ACC112 (cell line): ENCODE measurements at regions not wholly inside any gene's neighbourhood (a gene's known extent, or its start where the extent isn't known, plus 50 kb on each side); places are given as distances from the start of the nearest gene placed in this dataset.

Source experiments
- H2AFZ ChIP-seq: fragments of 200-600 bp; sonication (generic); one replicate; pipeline ENCODE4 v1.6.0; 2017; ENCODE audit warnings: antibody characterized with exemption, low read length; ENCODE audit not compliant: unreplicated experiment
- H3K27ac ChIP-seq: fragments of 200-600 bp; sonication (generic); 2 replicates; pipeline ENCODE4 v1.5.1; 2014; ENCODE audit warnings: low read depth, mild to moderate bottlenecking, antibody characterized with exemption, low read length, moderate library complexity
- H3K27me3 ChIP-seq: fragments of 200-600 bp; sonication (generic); 2 replicates; pipeline ENCODE4 v1.6.1; 2014; ENCODE audit warnings: mild to moderate bottlenecking, antibody characterized with exemption, low read length, moderate library complexity, mixed read lengths; ENCODE audit not compliant: insufficient read depth
- H3K36me3 ChIP-seq: fragments of 200-600 bp; sonication (generic); 2 replicates; pipeline ENCODE4 v1.6.1; 2016; ENCODE audit warnings: mild to moderate bottlenecking, antibody characterized with exemption, low read length, moderate library complexity, mixed read lengths; ENCODE audit not compliant: insufficient read depth
- H3K4me1 ChIP-seq: fragments of 200-600 bp; sonication (generic); one replicate; pipeline ENCODE4 v1.6.1; 2016; ENCODE audit warnings: low read length, mixed read lengths; ENCODE audit not compliant: insufficient read depth, unreplicated experiment, control insufficient read depth
- H3K4me3 ChIP-seq: fragments of 200-600 bp; sonication (generic); 2 replicates; pipeline ENCODE4 v1.5.1; 2014; ENCODE audit warnings: mild to moderate bottlenecking, low read depth, low read length
- H3K79me2 ChIP-seq: fragments of 200-600 bp; sonication (generic); one replicate; pipeline ENCODE4 v1.6.0; 2016; ENCODE audit warnings: low read length; ENCODE audit not compliant: control insufficient read depth, unreplicated experiment, insufficient read depth

DNA sequence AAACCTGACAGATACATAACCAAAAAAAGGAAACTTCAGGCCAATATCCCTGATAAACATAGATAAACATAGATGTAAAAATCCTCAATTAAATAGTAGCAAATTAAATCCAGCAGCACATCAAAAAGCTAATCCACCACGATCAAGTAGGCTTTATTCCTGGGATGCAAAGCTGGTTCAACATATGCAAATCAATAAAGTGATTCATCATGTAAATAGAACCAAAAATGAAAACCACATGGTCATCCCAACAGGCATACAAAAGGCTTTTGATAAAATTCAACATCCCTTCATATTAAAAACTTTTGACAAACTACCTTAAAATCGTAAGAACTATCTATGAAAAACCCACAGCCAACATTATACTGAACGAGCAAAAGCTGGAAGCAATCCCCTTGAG is 882.2 kb downstream of the NTRK3 start:
- Histone ChIP-seq H2AFZ (no peak overlapping the region), H3K79me2 (no peaks in the 10 kb centered on the region), H3K36me3 (no peaks in the 10 kb centered on the region), H3K27ac (no peak overlapping the region), H3K27me3 (no peaks in the 10 kb centered on the region), H3K4me1 (peaks cover 10% of the 10 kb centered on the region), H3K4me3 (no peak overlapping the region)

DNA sequence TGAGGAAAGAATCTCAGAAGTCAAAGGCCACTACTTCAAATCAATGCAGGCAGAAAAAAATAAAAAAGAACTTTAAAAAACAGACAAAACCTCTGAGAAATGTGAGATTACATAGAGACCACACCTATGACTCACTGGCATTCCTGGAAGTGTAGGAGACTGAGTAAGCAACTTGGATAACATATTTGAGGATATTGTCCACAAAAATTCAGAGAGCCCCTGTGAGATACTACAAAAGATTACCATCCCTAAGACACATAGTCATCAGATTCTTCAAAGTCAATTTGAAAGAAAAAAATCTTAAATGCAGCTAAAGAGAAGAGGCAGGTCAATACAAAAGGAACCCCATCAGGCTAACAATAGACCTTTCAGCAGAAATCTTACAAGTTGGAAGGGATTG is 887.3 kb downstream of the NTRK3 start:
- no peaks in the 10 kb centered on the region for H3K36me3 ChIP-seq
- no peaks in the 10 kb centered on the region for H3K27me3 ChIP-seq
- peak overlapping the region; percentile 41 for H2AFZ ChIP-seq
- H3K27ac ChIP-seq: peak overlapping the region; percentile 88
- peaks cover 36% of the 10 kb centered on the region for H3K4me1 ChIP-seq
- no peaks in the 10 kb centered on the region for H3K79me2 ChIP-seq
- no peak overlapping the region for H3K4me3 ChIP-seq

- Histone ChIP-seq H3K27me3 (no peaks in the 10 kb centered on the region), H3K27ac (peak overlapping the region; percentile 88), H3K4me1 (peaks cover 36% of the 10 kb centered on the region), H3K79me2 (no peaks in the 10 kb centered on the region), H2AFZ (peak overlapping the region; percentile 88), H3K4me3 (no peak overlapping the region), H3K36me3 (no peaks in the 10 kb centered on the region)
Observed at GRCh38 chr15:87368511-87368910, 888.0 kb downstream of the NTRK3 start.

DNA sequence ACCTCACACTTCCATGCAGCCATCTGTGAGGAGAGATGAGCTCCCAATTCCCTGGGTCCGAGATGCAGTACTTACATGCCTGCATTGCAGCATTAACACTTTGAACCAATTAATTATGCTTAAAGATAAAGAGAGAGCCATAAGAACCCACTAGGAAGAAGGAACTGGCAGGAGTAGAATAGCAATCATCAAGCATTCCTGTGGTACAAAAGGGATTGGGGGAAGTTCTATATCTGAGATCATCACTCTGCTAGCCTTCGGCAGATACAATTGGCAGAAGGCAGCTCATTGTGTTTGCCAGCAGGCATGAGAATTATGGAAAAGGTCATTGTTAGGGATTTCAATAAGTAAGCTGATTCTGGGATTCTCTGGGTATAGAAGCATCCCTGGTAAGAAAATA is 891.4 kb downstream of the NTRK3 start:
- no peaks in the 10 kb centered on the region for H3K79me2 ChIP-seq
- H2AFZ ChIP-seq: no peak overlapping the region
- no peaks in the 10 kb centered on the region for H3K27me3 ChIP-seq
- no peak overlapping the region for H3K4me3 ChIP-seq
- H3K4me1 ChIP-seq: peaks cover 42% of the 10 kb centered on the region
- H3K36me3 ChIP-seq: no peaks in the 10 kb centered on the region
- H3K27ac ChIP-seq: no peak overlapping the region

- Histone ChIP-seq H3K27ac (peak overlapping the region; percentile 43; the same call in 1 of the 2 replicates), H3K4me1 (peaks cover 19% of the 10 kb centered on the region), H3K36me3 (no peaks in the 10 kb centered on the region), H3K4me3 (no peak overlapping the region), H2AFZ (no peak overlapping the region), H3K27me3 (no peaks in the 10 kb centered on the region), H3K79me2 (no peaks in the 10 kb centered on the region)
Observed at GRCh38 chr15:87362531-87362930, 894.0 kb downstream of the NTRK3 start.

DNA sequence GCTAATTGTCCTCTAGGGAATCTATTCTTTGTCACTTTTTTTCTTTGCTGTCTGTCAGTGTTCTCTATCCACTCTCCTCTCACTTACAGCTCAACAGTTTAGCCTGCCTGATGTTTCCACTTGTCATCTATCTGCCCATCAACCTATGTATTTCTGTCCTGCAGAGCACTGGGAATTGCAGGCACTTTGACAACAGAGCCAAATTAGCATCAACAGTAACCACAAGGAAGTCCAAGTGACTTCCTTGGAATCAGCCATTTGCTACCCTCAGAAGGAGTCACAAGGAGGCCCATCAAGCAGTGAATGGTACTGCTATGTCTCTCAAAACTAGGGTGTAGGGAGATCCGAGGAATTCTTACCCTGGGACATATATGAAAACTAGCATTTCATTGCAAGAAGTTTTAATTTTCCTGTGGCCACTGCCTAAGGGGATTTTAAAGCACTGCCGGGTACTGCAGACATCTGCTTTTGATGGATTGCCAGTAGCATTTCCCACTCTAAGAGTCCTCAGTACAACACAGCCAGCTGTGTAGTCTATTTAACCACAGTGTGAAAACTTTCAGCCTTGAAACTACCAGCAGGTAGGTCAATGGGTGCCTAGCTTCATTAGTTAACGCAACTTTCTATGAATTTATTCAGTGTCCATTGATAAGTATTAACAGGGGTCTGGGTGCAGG is 898.8 kb downstream of the NTRK3 start:
- Histone ChIP-seq H3K4me3 (no peak overlapping the region), H3K4me1 (peaks cover 24% of the 10 kb centered on the region), H3K27ac (no peak overlapping the region), H3K27me3 (no peaks in the 10 kb centered on the region), H3K79me2 (no peaks in the 10 kb centered on the region), H3K36me3 (no peaks in the 10 kb centered on the region), H2AFZ (no peak overlapping the region)

- H3K27ac ChIP-seq: peak overlapping the region; percentile 76
- no peaks in the 10 kb centered on the region for H3K36me3 ChIP-seq
- no peak overlapping the region for H2AFZ ChIP-seq
- no peak overlapping the region for H3K4me3 ChIP-seq
- H3K27me3 ChIP-seq: no peaks in the 10 kb centered on the region
- peaks cover 19% of the 10 kb centered on the region for H3K4me1 ChIP-seq
- no peaks in the 10 kb centered on the region for H3K79me2 ChIP-seq
Observed at GRCh38 chr15:87355946-87356345, 900.6 kb downstream of the NTRK3 start.

DNA sequence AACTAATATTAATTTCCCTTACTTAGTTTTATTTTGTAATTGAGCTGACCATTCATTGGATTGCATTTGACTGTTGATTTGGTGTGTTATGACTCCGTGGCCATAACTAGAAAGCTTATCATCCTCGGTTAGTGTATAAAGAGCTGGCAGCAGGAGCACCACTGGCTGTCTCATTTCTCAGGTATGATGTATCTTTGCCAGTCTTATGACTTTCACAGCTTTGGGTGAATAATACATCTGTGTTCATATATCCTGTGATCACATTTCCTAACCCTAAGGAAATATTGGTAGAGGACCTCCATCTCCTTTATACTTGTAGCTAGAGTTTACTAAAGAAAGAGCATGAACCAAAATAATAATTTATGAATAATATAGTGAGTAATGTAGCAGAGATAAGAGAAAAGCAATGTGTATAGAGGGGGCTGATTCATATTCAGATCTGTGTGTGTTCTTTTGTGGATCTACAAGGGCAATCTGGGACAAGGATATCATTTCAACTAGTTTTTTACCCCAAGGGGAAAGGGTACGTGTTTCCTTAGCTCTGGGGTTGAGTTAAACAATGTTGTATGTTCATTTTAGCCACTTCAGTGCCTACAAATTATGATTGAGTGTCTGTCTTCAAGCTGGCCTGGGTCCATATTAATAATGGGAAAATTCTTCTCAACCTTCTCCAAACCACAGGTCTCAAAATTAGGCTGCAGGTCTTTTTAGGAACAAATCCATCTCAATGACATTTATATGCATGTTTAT is 901.7 kb downstream of the NTRK3 start:
- Histone ChIP-seq H3K79me2 (no peaks in the 10 kb centered on the region), H3K27ac (peak overlapping the region; percentile 76), H3K4me3 (no peak overlapping the region), H3K4me1 (peaks cover 19% of the 10 kb centered on the region), H2AFZ (no peak overlapping the region), H3K36me3 (no peaks in the 10 kb centered on the region), H3K27me3 (no peaks in the 10 kb centered on the region)

DNA sequence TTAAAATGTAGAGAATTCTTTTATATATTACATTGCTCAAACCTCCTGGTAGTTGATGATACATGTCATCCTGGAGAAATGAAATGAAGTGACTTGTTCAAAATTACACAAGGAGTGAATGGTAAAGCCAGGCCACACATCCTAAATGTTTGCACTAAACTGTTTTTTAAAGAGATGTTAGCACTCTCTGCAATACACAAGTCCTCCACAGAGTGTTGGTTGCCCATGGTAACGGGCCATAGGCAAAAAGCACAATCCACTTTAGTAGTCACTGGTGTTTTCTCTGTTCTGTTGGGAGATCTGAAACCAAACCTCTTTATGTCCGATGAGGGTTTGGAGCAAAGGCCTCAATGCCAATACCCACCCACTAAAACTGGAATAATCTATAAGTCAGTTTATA is 907.4 kb downstream of the NTRK3 start:
- Histone ChIP-seq H3K4me1 (peaks cover 18% of the 10 kb centered on the region), H3K27ac (peak overlapping the region; percentile 12; the same call in 1 of the 2 replicates), H3K27me3 (no peaks in the 10 kb centered on the region), H3K36me3 (no peaks in the 10 kb centered on the region), H3K4me3 (no peak overlapping the region), H2AFZ (no peak overlapping the region), H3K79me2 (no peaks in the 10 kb centered on the region)

- peak overlapping the region; percentile 12; the same call in 1 of the 2 replicates for H3K27ac ChIP-seq
- H2AFZ ChIP-seq: no peak overlapping the region
Observed at GRCh38 chr15:87348746-87349145, 907.8 kb downstream of the NTRK3 start.

More at GRCh38 chr15:87348746-87349145, 907.8 kb downstream of the NTRK3 start:
- Histone ChIP-seq H3K4me1 (peaks cover 15% of the 10 kb centered on the region), H3K4me3 (no peak overlapping the region), H3K79me2 (no peaks in the 10 kb centered on the region), H3K36me3 (no peaks in the 10 kb centered on the region), H3K27me3 (no peaks in the 10 kb centered on the region)
